ENCODE measurements at regions not wholly inside any gene's neighbourhood (a gene's known extent, or its start where the extent isn't known, plus 50 kb on each side); places are given as distances from the start of the nearest gene placed in this dataset.
A peak's percentile ranks its signal among the peaks of the same experiment; 100 is the strongest.
"Not testable (repeated sequence)": the region's sequence is repeated elsewhere in the genome, so short reads cannot be mapped to it uniquely, and the experiment has no call there.

GRCh38 chr14:71426001-71426400, 506.2 kb upstream of the RGS6 start:
- Histone ChIP-seq H3K4me2 (ENCODE audit: low read length) (no peak overlapping the region), H3K9me3 (replicated peaks; ENCODE audit: low read length) (peaks cover 3% of the 10 kb centered on the region), H3K4me1 (ENCODE audit: control insufficient read depth, insufficient read depth, low read length) (no peaks in the 10 kb centered on the region), H3K36me3 (ENCODE audit: insufficient read depth, low read length) (no peaks in the 10 kb centered on the region), H3K4me3 (ENCODE audit: low read length) (no peak overlapping the region), H3K9ac (ENCODE audit: low read depth, low read length) (no peak overlapping the region), H3K27me3 (ENCODE audit: control insufficient read depth, insufficient read depth, low read length) (no peaks in the 10 kb centered on the region)

GRCh38 chr14:71429902-71430301, 502.3 kb upstream of the RGS6 start:
- Histone ChIP-seq H3K4me2 (ENCODE audit: low read length) (no peak overlapping the region), H3K4me3 (ENCODE audit: low read length) (no peak overlapping the region), H3K9me3 (replicated peaks; ENCODE audit: low read length) (peaks cover 3% of the 10 kb centered on the region), H3K9ac (ENCODE audit: low read depth, low read length) (no peak overlapping the region), H3K27me3 (ENCODE audit: control insufficient read depth, insufficient read depth, low read length) (no peaks in the 10 kb centered on the region), H3K4me1 (ENCODE audit: control insufficient read depth, insufficient read depth, low read length) (no peaks in the 10 kb centered on the region), H3K36me3 (ENCODE audit: insufficient read depth, low read length) (no peaks in the 10 kb centered on the region)

GRCh38 chr14:71430321-71430677, 501.9 kb upstream of the RGS6 start:
- Histone ChIP-seq H3K4me2 (ENCODE audit: low read length) (no peak overlapping the region), H3K9me3 (replicated peaks; ENCODE audit: low read length) (peaks cover 3% of the 10 kb centered on the region), H3K36me3 (ENCODE audit: insufficient read depth, low read length) (no peaks in the 10 kb centered on the region), H3K4me1 (ENCODE audit: control insufficient read depth, insufficient read depth, low read length) (no peaks in the 10 kb centered on the region), H3K9ac (ENCODE audit: low read depth, low read length) (no peak overlapping the region), H3K27me3 (ENCODE audit: control insufficient read depth, insufficient read depth, low read length) (no peaks in the 10 kb centered on the region), H3K4me3 (ENCODE audit: low read length) (no peak overlapping the region)

- peaks cover 3% of the 10 kb centered on the region for H3K9me3 ChIP-seq (replicated peaks; ENCODE audit: low read length)
- no peaks in the 10 kb centered on the region for H3K36me3 ChIP-seq (ENCODE audit: insufficient read depth, low read length)
- H3K9ac ChIP-seq (ENCODE audit: low read depth, low read length): no peak overlapping the region
- H3K4me3 ChIP-seq (ENCODE audit: low read length): no peak overlapping the region
- no peak overlapping the region for H3K4me2 ChIP-seq (ENCODE audit: low read length)
- H3K4me1 ChIP-seq (ENCODE audit: control insufficient read depth, insufficient read depth, low read length): no peaks in the 10 kb centered on the region
- no peaks in the 10 kb centered on the region for H3K27me3 ChIP-seq (ENCODE audit: control insufficient read depth, insufficient read depth, low read length)
Measured at GRCh38 chr14:71430678-71431376, 501.4 kb upstream of the RGS6 start.

GRCh38 chr14:71432334-71433110, 499.7 kb upstream of the RGS6 start:
- Histone ChIP-seq H3K4me1 (ENCODE audit: control insufficient read depth, insufficient read depth, low read length) (peaks cover 3% of the 10 kb centered on the region), H3K9ac (ENCODE audit: low read depth, low read length) (no peak overlapping the region), H3K4me2 (ENCODE audit: low read length) (no peak overlapping the region), H3K4me3 (ENCODE audit: low read length) (no peak overlapping the region), H3K36me3 (ENCODE audit: insufficient read depth, low read length) (peaks cover 3% of the 10 kb centered on the region), H3K27me3 (ENCODE audit: control insufficient read depth, insufficient read depth, low read length) (no peaks in the 10 kb centered on the region), H3K9me3 (replicated peaks; ENCODE audit: low read length) (no peaks in the 10 kb centered on the region)

GRCh38 chr14:71433303-71433702, 498.9 kb upstream of the RGS6 start:
- Histone ChIP-seq H3K4me2 (ENCODE audit: low read length) (no peak overlapping the region), H3K4me3 (ENCODE audit: low read length) (no peak overlapping the region), H3K4me1 (ENCODE audit: control insufficient read depth, insufficient read depth, low read length) (peaks cover 11% of the 10 kb centered on the region), H3K36me3 (ENCODE audit: insufficient read depth, low read length) (peaks cover 3% of the 10 kb centered on the region), H3K9me3 (replicated peaks; ENCODE audit: low read length) (no peaks in the 10 kb centered on the region), H3K9ac (ENCODE audit: low read depth, low read length) (no peak overlapping the region), H3K27me3 (ENCODE audit: control insufficient read depth, insufficient read depth, low read length) (no peaks in the 10 kb centered on the region)

- not testable (repeated sequence) for H3K36me3 ChIP-seq (ENCODE audit: insufficient read depth, low read length); H3K4me2 ChIP-seq (ENCODE audit: low read length); H3K4me3 ChIP-seq (ENCODE audit: low read length); H3K27me3 ChIP-seq (ENCODE audit: control insufficient read depth, insufficient read depth, low read length); H3K9ac ChIP-seq (ENCODE audit: low read depth, low read length); H3K9me3 ChIP-seq (replicated peaks; ENCODE audit: low read length)
- H3K4me1 ChIP-seq (ENCODE audit: control insufficient read depth, insufficient read depth, low read length): peaks cover 33% of the 10 kb centered on the region
Measured at GRCh38 chr14:71435641-71436040, 496.6 kb upstream of the RGS6 start.

GRCh38 chr14:71437870-71438269, 494.4 kb upstream of the RGS6 start:
- Histone ChIP-seq H3K4me2 (ENCODE audit: low read length) (no peak overlapping the region), H3K4me1 (ENCODE audit: control insufficient read depth, insufficient read depth, low read length) (peaks cover 33% of the 10 kb centered on the region), H3K4me3 (ENCODE audit: low read length) (no peak overlapping the region), H3K9me3 (replicated peaks; ENCODE audit: low read length) (no peaks in the 10 kb centered on the region), H3K9ac (ENCODE audit: low read depth, low read length) (no peak overlapping the region), H3K27me3 (ENCODE audit: control insufficient read depth, insufficient read depth, low read length) (no peaks in the 10 kb centered on the region), H3K36me3 (ENCODE audit: insufficient read depth, low read length) (peaks cover 3% of the 10 kb centered on the region)

GRCh38 chr14:71438684-71439083, 493.5 kb upstream of the RGS6 start:
- peak overlapping the region; percentile 65 for H3K4me2 ChIP-seq (ENCODE audit: low read length)
- H3K4me3 ChIP-seq (ENCODE audit: low read length): peak overlapping the region; percentile 12
- no peaks in the 10 kb centered on the region for H3K27me3 ChIP-seq (ENCODE audit: control insufficient read depth, insufficient read depth, low read length)
- no peaks in the 10 kb centered on the region for H3K9me3 ChIP-seq (replicated peaks; ENCODE audit: low read length)
- H3K4me1 ChIP-seq (ENCODE audit: control insufficient read depth, insufficient read depth, low read length): peaks cover 33% of the 10 kb centered on the region
- H3K9ac ChIP-seq (ENCODE audit: low read depth, low read length): peak overlapping the region; percentile 49
- peaks cover 3% of the 10 kb centered on the region for H3K36me3 ChIP-seq (ENCODE audit: insufficient read depth, low read length)

GRCh38 chr14:71441126-71441525, 491.1 kb upstream of the RGS6 start:
- Histone ChIP-seq H3K4me3 (ENCODE audit: low read length) (no peak overlapping the region), H3K4me2 (ENCODE audit: low read length) (no peak overlapping the region), H3K4me1 (ENCODE audit: control insufficient read depth, insufficient read depth, low read length) (peaks cover 33% of the 10 kb centered on the region), H3K9ac (ENCODE audit: low read depth, low read length) (no peak overlapping the region), H3K9me3 (replicated peaks; ENCODE audit: low read length) (no peaks in the 10 kb centered on the region), H3K27me3 (ENCODE audit: control insufficient read depth, insufficient read depth, low read length) (no peaks in the 10 kb centered on the region), H3K36me3 (ENCODE audit: insufficient read depth, low read length) (peaks cover 3% of the 10 kb centered on the region)

- Histone ChIP-seq H3K9me3 (replicated peaks; ENCODE audit: low read length) (no peaks in the 10 kb centered on the region), H3K4me2 (ENCODE audit: low read length) (no peak overlapping the region), H3K4me3 (ENCODE audit: low read length) (no peak overlapping the region), H3K9ac (ENCODE audit: low read depth, low read length) (no peak overlapping the region), H3K27me3 (ENCODE audit: control insufficient read depth, insufficient read depth, low read length) (no peaks in the 10 kb centered on the region), H3K4me1 (ENCODE audit: control insufficient read depth, insufficient read depth, low read length) (peaks cover 13% of the 10 kb centered on the region), H3K36me3 (ENCODE audit: insufficient read depth, low read length) (no peaks in the 10 kb centered on the region)
Measured at GRCh38 chr14:71444030-71444822, 488.0 kb upstream of the RGS6 start.

Measured in skeletal muscle satellite cell (primary cell).